NCI-H2171 treated with DMSO at 0.1 percent for 48 hours (cell line): ENCODE measurements at regions not wholly inside any gene's neighbourhood (a gene's known extent, or its start where the extent isn't known, plus 50 kb on each side); places are given as distances from the start of the nearest gene placed in this dataset.
"Not testable (repeated sequence)": the region's sequence is repeated elsewhere in the genome, so short reads cannot be mapped to it uniquely, and the experiment has no call there.

Experiments
- DNase-seq: peaks from one replicate; lab custom pipeline; 2025; lab: John Stamatoyannopoulos, UW

DNA sequence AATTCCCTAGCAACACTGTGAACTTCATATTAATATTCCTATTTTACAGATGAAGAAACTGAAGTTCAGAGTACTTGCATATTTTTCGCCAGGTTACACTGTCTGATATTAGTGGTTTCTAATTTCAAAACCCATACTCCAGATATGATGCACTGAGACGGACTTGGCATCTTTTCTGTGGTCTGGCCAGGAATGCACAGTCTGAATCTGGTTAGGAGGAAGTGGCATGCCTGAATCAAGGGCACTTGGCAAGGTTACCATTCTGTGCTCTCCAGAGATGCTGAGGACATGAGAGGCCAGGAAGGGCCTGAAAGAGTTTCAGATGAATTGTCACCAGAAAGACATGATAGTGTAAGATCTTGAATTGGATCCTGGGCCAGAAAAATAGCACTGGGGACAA lies 150.1 kb downstream of the HAO1 start:
- no peak for DNase-seq

DNA sequence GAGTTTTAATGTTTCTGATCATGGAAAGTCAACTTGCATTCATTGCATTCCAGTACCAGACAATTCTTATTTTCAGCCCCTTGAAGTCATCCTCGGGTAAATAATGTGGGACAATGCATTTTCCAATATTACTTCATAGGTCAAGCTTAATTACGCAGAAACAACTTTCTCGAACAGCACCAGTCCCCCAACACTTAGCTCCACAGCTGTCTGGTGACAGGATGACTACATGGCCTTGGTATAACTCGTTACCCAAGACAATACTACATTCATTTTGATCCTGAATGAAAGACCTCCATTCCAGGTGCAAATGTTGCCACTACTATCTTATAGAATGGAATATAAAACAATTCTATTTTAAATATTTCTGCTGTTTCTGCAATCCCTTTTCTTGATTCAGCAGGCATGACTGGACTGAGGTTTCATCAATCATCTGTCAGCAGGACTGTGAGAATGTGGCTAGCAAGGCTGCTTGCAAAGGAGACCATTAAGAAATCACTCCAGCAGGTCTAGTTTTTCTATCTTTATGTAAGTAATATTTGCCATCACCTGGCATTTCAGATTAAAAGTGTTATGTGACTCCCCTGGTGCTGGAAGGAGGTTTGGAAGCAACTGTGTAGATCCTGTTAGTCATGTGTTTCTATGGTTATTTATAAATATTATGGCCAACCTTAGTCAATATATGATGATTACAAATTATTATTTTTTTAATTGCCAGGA lies 147.9 kb downstream of the HAO1 start:
- DNase-seq = no peak

DNA sequence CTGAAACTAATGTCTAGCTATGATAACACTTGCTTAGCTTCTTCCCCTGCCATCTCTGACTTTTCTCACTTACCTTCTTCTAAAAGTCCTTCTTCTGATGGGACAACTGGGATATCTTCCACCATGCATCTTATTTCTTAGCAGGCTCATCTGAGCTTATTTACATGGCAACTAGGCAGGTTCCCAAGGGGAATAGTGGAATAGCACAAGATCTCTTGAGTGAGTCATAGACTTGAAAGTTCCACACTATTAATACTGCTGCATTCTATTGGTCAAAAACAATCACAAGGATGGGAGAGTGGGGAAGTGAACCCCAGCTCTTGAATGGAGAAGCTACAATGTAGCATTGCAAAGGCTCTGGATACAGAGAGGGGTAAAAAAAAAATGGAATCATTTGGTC lies 142.1 kb downstream of the HAO1 start:
- no peak for DNase-seq

DNA sequence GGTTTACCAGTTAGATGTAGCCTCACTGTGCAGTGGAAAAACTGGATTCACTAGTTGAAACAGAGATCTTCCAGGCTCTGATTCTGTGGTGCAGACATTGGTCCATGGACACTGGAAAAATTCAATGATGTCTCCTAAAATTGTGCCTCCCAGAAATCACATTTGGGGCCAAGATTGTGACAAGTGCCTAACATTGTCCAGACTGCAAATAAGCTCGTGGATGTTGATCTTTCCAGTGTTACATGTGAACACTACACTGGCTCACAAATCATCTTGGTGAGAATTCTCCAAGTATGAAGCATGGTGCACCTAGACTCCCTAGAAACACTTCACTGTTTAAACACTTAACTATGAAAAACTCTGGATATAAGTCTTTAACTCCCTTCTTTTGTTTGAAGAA lies 140.4 kb downstream of the HAO1 start:
- DNase-seq = no peak

DNA sequence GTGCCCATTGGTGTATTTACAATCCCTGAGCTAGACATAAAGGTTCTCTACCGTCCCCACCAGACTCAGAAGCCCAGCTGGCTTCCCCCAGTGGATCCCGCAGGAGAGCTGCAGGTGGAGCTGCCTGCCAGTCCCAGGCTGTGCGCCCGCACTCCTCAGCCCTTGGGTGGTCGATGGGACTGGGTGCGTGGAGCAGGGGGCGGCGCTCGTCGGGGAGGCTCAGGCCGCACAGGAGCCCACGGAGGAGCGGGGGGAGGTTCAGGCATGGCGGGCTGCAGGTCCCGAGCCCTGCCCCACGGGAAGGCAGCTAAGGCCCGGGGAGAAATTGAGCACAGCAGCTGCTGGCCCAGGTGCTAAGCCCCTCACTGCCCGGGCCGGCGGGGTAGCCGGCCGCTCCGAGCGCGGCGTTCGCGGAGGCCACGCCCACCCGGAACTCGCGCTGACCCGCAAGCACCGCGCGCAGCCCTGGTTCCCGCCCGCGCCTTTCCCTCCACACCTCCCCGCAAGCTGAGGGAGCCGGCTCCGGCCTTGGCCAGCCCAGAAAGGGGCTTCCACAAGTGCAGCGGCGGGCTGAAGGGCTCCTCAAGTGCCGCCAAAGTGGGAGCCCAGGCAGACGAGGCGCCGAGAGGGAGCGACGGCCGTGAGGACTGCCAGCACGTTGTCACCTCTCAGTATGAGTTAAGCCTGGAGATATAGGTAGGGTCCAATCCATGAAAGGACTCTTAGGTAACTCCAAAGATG lies 136.7 kb downstream of the HAO1 start:
- DNase-seq = not testable (repeated sequence)

DNA sequence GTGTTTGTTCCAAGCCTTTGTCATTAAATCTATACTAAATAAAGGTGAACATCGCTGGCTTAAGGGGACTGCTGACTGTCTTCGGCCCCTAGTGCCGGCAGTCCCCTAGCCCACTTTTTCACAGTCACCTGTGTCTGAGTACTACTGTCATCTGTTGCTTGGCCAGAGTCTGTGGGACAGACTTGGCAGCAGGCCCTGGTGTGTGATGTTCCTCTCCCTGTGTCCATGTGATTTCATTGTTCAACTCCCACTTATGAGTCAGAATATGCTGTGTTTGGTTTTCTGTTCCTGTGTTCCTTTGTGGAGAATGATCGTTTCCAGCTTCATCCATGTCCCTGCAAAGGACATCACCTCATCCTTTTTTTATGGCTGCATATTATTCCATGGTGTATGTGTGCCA lies 133.4 kb downstream of the HAO1 start:
- no peak for DNase-seq

DNA sequence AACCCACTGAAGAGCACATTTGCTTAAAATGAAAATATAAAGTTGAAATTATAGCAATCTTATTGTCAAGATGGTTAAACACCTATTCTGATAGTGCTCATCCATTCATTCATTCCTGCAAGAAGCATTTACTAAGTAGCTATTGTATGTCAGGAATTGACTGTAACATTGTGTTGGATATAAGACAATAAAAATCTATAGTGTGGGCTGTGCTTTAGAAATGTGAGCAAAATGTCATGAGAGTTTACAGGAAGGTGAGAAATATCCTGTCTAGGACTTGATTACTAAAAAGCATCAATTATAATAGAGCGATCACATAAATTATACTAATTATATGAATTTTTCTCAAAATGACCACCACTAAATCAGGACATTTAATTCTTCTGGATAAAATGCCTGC lies 123.0 kb downstream of the HAO1 start:
- no peak for DNase-seq

DNA sequence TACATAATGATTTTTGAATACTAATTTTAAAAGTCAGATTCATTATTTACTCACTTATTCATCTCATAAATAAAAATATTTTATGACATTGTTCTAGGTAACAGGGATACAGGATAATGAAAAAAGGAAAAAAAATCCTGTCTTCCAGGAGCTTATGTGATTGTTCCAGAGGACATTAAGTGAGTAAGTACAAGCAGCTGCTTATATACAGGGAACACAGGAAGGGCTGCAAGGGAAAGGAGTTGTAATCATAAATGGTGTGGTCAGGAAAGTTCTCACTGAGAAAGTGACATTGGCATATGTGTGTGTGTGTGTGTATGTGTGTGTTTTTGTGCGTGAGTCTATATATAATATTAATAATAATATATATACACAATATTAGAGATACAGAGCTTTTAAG lies 121.8 kb downstream of the HAO1 start:
- no peak for DNase-seq

DNA sequence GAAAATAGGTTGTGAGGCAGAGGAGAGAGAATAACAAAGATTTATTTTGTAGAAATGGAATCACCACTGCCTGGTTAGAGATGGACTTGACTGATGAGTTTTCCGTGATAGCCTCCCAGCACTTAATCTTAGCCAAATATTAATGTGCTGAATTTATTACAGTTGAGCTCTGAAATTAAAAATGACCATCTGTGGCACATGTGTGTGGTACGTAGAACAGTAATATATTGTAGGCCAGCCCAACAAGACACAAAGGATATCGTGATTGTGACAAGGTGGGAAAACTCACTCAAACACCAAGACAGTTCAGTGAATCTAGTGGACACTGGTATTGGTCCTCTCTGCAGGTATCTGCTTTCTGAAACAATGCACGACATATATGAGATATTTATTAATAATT lies 119.4 kb downstream of the HAO1 start:
- DNase-seq = no peak

DNA sequence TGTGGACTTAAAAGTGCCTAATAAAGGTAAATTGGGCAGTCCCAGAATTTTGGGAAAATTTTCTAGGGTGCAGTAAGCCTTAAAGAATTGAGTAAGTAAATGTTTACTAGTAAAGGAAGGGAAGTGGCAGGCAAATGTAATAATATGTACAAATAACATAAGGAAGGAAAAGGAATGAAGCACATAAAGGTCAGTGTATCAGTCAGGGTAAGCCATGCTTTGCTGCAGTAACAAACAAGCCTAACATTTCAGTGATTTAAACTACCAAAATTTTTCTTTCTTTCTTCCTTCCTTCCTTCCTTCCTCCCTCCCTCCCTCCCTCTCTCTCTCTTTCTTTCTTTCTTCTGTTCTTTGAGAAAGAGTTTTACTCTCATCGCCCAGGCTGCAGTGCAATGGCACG lies 117.5 kb downstream of the HAO1 start:
- DNase-seq = no peak

DNA sequence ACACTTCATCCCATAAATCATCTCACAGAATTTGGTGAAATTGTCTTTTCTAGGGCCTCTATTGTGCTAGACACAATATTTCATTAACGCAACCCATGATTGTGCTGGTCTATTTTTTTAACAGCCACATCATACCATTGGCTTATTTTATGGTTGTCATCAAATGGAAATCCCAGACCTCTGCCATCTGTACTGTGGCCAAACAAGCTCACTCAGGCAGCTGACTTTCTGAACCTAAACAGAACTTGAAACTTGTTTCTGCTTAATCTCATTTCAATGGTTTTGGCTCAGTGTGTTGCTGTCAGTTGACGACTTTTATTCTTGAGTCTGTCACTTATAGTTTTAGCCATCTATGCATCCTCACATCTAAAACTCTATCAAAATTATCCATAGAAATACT lies 111.8 kb downstream of the HAO1 start:
- DNase-seq = no peak

DNA sequence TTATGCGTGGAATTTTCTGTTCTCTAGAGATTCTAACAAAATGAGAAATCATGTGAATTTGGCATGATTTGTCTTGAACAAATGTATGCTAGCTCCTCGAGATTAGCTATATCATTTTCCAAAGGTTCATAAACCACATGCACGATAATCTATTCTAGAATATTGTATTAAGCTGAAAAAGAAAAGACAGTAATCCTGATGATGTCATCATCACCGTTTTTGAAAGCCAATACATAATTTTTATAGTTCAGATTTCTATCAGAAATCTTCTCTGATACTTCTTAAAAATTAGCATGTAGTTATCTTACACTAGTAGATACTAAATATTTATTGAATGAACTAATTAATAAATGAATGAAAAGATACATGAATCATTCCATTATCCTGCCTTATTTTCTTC lies 111.2 kb downstream of the HAO1 start:
- no peak for DNase-seq

DNA sequence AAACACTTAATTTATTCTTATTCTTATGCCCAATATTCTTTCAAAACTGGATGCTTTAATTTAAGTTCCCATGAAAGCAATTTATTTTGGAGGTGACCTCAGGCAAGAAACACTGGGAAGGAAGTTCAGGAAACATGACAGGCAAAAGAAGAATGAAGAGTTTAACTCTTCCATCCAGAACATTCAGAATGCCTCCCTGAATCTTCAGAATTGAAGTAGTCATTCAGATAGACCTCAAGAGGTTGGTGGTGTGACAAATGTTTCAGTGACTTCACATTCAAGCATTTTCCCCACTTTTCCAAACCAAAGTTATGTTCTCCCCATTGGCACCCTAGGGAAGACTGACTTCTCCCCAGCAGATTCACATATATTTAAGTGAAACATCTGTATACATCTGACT lies 110.5 kb downstream of the HAO1 start:
- DNase-seq = no peak
